GM12801 (cell line): ENCODE measurements at regions not wholly inside any gene's neighbourhood (a gene's known extent, or its start where the extent isn't known, plus 50 kb on each side); places are given as distances from the start of the nearest gene placed in this dataset.

Source experiments
- TF ChIP-seq, protein P1 (sequence below): IDR thresholded peaks from one replicate; pipeline ENCODE4 v1.5.1; 2011; ENCODE audit warnings: control low read depth; ENCODE audit not compliant: insufficient read length; ENCODE audit errors: extremely low read depth

DNA sequence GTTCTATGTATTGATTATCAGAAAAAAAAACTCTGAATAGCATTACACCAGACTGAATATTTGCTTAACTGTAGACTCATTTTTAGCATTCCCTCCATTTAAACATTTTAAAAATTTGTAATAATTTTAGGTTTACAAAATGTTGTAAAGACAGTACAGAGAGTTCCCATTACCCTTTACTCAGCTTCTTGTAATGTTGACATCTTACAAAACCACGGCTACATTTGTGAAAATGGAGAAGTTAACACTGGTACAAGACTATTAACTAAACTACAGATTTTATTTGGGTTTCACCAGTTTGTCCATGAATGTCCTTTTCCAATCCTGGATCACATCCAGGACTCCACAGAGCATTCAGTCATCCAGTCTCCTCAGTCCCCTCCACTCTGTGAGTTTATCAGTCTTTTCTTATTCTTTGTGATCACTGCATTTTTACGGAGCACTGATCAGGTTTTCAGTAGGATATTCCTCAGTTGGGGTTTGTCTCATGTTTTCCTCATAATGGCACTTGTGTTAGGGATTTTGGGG is 130.0 kb upstream of the EEPD1 start:
- TF ChIP-seq, protein P1, sequence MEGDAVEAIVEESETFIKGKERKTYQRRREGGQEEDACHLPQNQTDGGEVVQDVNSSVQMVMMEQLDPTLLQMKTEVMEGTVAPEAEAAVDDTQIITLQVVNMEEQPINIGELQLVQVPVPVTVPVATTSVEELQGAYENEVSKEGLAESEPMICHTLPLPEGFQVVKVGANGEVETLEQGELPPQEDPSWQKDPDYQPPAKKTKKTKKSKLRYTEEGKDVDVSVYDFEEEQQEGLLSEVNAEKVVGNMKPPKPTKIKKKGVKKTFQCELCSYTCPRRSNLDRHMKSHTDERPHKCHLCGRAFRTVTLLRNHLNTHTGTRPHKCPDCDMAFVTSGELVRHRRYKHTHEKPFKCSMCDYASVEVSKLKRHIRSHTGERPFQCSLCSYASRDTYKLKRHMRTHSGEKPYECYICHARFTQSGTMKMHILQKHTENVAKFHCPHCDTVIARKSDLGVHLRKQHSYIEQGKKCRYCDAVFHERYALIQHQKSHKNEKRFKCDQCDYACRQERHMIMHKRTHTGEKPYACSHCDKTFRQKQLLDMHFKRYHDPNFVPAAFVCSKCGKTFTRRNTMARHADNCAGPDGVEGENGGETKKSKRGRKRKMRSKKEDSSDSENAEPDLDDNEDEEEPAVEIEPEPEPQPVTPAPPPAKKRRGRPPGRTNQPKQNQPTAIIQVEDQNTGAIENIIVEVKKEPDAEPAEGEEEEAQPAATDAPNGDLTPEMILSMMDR, result no peak

DNA sequence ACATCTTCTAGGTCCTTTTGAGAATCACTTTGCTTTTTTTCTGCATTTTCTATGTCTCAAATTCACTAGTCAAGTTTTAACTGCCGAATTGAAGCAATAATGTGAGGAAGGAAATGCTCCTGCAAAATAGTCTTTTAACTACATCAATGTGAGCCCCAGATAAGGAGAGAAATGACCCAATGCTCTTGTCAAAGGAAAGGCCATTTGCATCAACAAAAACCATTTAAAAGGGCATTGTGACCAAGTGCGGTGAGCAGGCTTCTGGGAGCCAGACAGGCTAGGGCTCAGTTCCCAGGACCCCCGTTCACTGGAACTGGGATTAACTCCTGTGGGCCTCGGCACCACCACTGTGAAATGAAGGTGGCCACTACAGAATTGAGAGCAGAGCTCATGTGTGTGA is 127.9 kb upstream of the EEPD1 start:
- TF ChIP-seq, protein P1, result no peak

DNA sequence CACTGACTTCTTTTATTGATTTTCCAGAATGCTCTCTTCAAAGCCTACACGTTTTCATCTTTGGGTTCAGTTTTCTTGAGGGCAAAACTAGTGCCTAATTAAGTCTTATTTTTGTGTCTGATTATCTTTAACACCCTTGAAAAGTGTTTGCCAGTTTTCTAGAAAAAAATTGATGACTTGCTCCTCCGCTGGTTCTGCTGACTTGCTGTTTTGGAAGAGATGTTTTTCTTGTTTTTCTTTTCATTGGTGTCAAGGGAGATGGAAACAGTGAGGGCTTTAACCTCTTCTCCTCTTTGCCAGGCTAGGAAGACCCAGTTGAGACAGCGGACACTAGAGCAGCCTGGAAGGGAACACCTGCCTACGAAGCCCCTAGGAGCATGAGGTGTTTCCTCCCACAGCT is 123.7 kb upstream of the EEPD1 start:
- TF ChIP-seq, protein P1, result no peak

DNA sequence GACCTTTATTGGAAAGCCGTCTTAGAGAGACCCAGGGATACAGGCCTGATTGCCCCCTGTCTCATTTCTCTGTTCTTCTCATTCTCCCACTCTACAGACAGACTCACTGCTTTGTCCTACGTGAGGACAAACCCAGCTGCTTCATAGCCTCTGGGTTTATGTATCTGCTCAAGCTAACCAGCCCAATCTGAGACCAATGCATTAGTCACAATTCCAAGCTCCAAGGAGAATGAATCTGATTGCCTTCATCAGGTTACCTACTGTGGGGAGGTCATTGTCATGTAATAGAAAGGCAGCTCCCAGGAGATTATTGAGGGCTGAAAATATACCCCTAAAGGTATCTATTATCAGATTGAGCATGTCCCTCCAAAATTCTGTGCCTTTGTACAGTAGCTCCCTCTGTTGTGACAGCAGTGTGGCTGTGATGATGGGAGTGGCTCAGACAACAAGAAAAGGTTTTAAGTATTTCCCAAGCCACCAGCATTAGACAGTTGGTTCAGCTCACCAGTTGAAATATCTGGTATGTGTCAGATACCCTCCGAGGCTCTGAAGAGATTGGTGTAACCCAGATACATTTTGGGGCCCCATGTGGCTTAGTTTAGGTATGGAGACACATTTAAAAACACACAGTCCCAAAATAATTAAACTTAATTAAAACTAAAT is 123.1 kb upstream of the EEPD1 start:
- TF ChIP-seq, protein P1, result no peak

DNA sequence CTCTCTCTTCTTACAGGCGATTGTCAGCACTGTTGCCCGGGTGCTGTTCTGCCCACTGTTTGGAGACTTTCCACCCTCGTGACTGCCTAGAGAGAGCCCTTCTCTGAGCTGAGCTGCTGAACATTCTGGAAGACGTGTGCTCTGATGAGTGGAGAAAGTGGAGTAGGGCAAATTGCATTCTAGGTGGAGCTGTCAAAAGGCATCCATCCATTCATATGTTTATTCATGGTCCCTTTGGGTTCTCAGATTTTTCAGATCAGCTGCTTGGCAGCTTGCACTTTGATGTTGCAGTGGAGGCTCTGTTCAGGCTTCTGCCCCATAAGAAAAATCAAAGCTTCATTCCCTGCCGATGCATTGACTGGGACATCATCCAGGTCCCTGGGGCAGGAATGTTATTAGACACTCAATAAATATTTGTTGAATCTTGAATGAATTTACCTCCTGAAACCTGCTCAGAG is 120.7 kb upstream of the EEPD1 start:
- TF ChIP-seq, protein P1, result no peak

DNA sequence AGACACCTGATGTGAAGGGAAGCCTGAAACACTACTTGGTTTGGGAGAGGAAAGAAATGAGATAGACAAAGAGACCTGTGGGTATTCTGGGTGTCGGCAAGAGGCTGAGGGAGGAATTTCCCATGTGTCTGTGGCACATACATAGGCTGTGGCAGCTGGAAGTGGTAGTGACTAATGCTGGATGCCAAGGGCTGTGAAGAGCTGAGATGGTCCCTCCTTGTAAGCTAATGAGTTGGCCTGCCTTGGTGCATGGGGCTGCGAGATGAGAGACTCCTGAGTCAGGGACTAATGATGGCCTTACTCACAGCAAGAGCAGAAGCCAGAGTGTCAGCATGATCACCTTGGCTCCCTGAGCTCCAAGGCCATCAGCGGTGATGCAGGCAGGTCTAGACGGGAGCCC is 119.0 kb upstream of the EEPD1 start:
- TF ChIP-seq, protein P1, result no peak

DNA sequence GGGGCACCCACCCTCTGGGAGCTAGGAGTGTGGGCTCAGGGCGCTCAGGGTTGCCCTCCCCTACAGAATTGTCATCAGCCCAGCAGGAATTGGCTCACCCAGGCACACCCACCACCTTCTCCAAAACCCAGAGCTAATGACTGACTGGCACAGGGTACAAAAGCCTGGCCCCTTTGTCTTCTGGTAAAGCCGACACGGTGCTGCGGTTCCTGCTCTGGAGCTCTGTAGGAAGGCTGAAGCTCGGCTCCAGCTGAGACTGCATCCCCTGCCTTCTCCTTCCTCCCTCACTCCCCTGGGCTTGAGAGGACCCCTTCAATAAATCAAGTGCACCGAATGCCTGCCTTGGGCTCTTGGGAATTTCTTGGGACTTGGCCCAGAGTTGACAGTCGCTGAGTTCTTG is 117.9 kb upstream of the EEPD1 start:
- TF ChIP-seq, protein P1, result no peak
